Gastroesophageal sphincter (tissue), 3 donors: ENCODE measurements at regions not wholly inside any gene's neighbourhood (a gene's known extent, or its start where the extent isn't known, plus 50 kb on each side); places are given as distances from the start of the nearest gene placed in this dataset.

Source experiments
- POLR2A ChIP-seq, 2 donors: fragments of 450-650 bp; IDR thresholded peaks; one replicate each; pipeline ENCODE4 v1.6.1; 2017; ENCODE audit warnings: antibody characterized with exemption in 2 of 2, mild to moderate bottlenecking in 2 of 2, moderate library complexity in 1 of 2
- POLR2AphosphoS5 ChIP-seq: sonication (generic); formaldehyde crosslinking; IDR thresholded peaks from one replicate; pipeline ENCODE4 v1.6.1; 2017; ENCODE audit warnings: antibody characterized with exemption
- TF ChIP-seq, protein P1 (sequence below), 4 experiments: fragments of 200-600 bp in 2 of 4; fragments of 450-650 bp in 2 of 4; sonication (generic) in 1 of 4; IDR thresholded peaks; one replicate each; pipeline ENCODE4 v1.5.1; 2017 to 2019; ENCODE audit warnings: antibody characterized with exemption in 4 of 4, mild to moderate bottlenecking in 2 of 4, moderate library complexity in 2 of 4

DNA sequence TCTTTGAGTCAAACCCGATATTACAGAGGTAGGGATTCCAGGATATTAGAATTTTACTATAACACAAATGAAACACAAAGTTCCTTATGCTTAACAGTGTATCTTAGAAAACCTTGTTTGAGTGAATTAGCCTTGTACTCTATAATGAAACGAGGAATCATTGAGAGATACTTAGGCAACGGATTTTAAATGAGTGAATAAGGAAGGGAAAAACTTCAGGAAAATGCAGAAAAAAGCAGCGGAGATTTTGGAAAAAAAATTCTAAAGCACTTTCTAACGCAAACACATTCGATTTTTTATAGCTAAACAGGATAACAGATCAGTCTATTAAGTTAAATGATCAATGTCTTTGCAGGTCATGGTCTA is 137.3 kb downstream of the HFE start:
- TF ChIP-seq, protein P1, sequence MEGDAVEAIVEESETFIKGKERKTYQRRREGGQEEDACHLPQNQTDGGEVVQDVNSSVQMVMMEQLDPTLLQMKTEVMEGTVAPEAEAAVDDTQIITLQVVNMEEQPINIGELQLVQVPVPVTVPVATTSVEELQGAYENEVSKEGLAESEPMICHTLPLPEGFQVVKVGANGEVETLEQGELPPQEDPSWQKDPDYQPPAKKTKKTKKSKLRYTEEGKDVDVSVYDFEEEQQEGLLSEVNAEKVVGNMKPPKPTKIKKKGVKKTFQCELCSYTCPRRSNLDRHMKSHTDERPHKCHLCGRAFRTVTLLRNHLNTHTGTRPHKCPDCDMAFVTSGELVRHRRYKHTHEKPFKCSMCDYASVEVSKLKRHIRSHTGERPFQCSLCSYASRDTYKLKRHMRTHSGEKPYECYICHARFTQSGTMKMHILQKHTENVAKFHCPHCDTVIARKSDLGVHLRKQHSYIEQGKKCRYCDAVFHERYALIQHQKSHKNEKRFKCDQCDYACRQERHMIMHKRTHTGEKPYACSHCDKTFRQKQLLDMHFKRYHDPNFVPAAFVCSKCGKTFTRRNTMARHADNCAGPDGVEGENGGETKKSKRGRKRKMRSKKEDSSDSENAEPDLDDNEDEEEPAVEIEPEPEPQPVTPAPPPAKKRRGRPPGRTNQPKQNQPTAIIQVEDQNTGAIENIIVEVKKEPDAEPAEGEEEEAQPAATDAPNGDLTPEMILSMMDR (IDR thresholded peaks at IDR 0.05) = no peak
- no peak for TF ChIP-seq POLR2AphosphoS5
- no peak for TF ChIP-seq POLR2A (IDR thresholded peaks at IDR 0.05)
